GM12891 (cell line): ENCODE measurements at regions not wholly inside any gene's neighbourhood (a gene's known extent, or its start where the extent isn't known, plus 50 kb on each side); places are given as distances from the start of the nearest gene placed in this dataset.

Experiments used
- PAX5 ChIP-seq: IDR thresholded peaks from 2 replicates; pipeline ENCODE4 v1.6.1; 2011; ENCODE audit warnings: low read length, moderate library complexity, mild to moderate bottlenecking; ENCODE audit not compliant: insufficient read depth, severe bottlenecking
- POLR2A ChIP-seq: IDR thresholded peaks from 2 replicates; pipeline ENCODE4 v1.6.1; 2011; ENCODE audit warnings: low read depth, low read length, control low read depth
- POLR2AphosphoS5 ChIP-seq: IDR thresholded peaks from 2 replicates; pipeline ENCODE4 v1.6.1; 2011; ENCODE audit warnings: low read depth, low read length, control low read depth
- POU2F2 ChIP-seq: IDR thresholded peaks from 2 replicates; pipeline ENCODE4 v1.6.1; 2011; ENCODE audit warnings: low read depth, mild to moderate bottlenecking, control low read depth, low read length, moderate library complexity
- SPI1 ChIP-seq: IDR thresholded peaks from 2 replicates; pipeline ENCODE4 v1.6.1; 2011; ENCODE audit warnings: low read depth, low read length, control low read depth
- TAF1 ChIP-seq: IDR thresholded peaks from 2 replicates; pipeline ENCODE4 v1.6.1; 2011; ENCODE audit warnings: low read depth, low read length, control low read depth

DNA sequence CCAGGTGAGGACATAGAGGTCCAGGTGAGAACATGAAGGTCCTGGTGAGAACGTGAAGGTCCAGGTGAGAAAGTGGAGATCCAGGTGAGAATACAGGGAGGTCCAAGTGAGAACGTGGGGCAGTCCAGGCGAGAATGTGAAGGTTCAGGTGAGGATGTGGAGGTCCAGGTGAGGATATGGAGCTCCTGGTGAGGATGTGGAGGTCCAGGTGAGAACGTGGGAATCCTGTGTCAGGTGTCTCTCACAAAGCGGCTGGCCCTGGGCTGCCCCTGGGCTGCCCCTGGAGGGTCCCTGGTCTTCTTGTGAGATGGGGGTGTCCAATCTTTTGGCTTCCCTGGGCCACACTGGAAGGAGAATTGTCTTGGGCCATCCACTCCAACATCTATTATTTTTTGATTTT, 133.4 kb downstream of the MRPL36 start:
- no peak for TF ChIP-seq POLR2A
- TF ChIP-seq TAF1 = no peak
- no peak for TF ChIP-seq POLR2AphosphoS5
- no peak for TF ChIP-seq SPI1
- TF ChIP-seq POU2F2 = no peak
- no peak for TF ChIP-seq PAX5
